Brain microvascular endothelial cell (primary cell): ENCODE measurements at regions not wholly inside any gene's neighbourhood (a gene's known extent, or its start where the extent isn't known, plus 50 kb on each side); places are given as distances from the start of the nearest gene placed in this dataset.
"Not testable (repeated sequence)": the region's sequence is repeated elsewhere in the genome, so short reads cannot be mapped to it uniquely, and the experiment has no call there.

ENCODE experiments used
- DNase-seq: peaks from one replicate; pipeline ENCODE4 v3.0.0-alpha.2; 2020
- H3K27ac ChIP-seq: fragments of 250-450 bp; sonication (Bioruptor Pico); 2 replicates; pipeline ENCODE4 v1.5.1; 2020; ENCODE audit warnings: mild to moderate bottlenecking, moderate library complexity
- H3K27me3 ChIP-seq: fragments of 250-450 bp; sonication (Bioruptor Pico); replicated peaks from 2 replicates; pipeline ENCODE4 v1.5.1; 2020; ENCODE audit warnings: mild to moderate bottlenecking
- H3K36me3 ChIP-seq: fragments of 250-450 bp; sonication (Bioruptor Pico); replicated peaks from 2 replicates; pipeline ENCODE4 v1.5.1; 2020; ENCODE audit warnings: mild to moderate bottlenecking
- H3K4me3 ChIP-seq: 2 replicates; pipeline ENCODE4 v1.5.1; 2011; ENCODE audit warnings: low read depth, mild to moderate bottlenecking, control low read depth, low read length, moderate library complexity
- in situ Hi-C: cut with HindIII; loops from 2 replicates; pipeline ENCODE4 v1.10.0; 2017; ENCODE audit warnings: low sequenced_read_pairs, low pct_ligation_motif_present
- TF ChIP-seq, protein P1 (sequence below): IDR thresholded peaks from 2 replicates; pipeline ENCODE4 v1.5.1; 2011; ENCODE audit warnings: low read depth, mild to moderate bottlenecking, moderate library complexity, low read length, control low read depth, inconsistent platforms; ENCODE audit errors: missing control alignments

DNA sequence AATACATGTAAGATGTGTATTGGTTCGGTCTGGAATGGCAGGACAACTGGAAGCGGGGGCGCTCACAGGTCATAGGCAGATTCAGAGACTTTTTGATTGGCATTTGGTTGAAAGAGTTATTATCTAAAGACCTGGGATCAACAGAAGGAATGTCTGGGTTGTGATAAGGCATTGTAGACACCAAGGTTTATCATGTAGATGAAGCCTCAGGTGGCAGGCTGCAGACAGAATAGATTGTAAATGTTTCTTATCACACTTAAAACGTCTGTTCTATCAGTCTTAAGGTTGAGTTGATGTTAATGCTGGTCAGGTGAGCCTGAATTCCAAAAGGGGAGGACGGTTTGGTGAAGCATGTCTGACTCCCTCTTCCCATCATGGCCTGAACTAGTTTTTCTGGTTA, 295.9 kb upstream of the PROK2 start:
- TF ChIP-seq, protein P1, sequence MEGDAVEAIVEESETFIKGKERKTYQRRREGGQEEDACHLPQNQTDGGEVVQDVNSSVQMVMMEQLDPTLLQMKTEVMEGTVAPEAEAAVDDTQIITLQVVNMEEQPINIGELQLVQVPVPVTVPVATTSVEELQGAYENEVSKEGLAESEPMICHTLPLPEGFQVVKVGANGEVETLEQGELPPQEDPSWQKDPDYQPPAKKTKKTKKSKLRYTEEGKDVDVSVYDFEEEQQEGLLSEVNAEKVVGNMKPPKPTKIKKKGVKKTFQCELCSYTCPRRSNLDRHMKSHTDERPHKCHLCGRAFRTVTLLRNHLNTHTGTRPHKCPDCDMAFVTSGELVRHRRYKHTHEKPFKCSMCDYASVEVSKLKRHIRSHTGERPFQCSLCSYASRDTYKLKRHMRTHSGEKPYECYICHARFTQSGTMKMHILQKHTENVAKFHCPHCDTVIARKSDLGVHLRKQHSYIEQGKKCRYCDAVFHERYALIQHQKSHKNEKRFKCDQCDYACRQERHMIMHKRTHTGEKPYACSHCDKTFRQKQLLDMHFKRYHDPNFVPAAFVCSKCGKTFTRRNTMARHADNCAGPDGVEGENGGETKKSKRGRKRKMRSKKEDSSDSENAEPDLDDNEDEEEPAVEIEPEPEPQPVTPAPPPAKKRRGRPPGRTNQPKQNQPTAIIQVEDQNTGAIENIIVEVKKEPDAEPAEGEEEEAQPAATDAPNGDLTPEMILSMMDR, result no peak
- in situ Hi-C loops, result no loop called here
- DNase-seq, result no peak
- no peaks in the 10 kb centered on the region for H3K36me3 ChIP-seq
- no peak overlapping the region for H3K27ac ChIP-seq
- no peak overlapping the region for H3K4me3 ChIP-seq
- no peaks in the 10 kb centered on the region for H3K27me3 ChIP-seq

DNA sequence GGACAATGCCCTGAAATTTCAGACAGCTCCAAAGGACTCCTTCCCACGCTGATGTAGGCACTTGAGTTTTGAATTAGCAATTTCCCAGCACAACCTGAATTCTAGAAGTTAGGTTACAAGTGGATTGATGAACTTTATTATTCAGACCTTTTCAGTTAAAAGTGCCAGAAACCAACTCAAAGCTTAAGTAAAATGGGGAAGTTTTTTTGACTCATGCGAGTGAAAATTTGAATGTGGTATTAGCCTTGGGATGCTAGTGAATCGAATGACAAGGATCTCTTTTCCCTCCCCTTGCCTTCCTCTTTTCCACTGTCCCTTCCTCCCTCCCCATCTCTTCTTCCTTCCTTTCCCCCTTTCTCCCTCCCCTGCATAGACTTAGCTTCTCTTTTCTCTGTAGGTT, 295.1 kb upstream of the PROK2 start:
- H3K36me3 ChIP-seq, result no peaks in the 10 kb centered on the region
- in situ Hi-C loops, result no loop called here
- DNase-seq, result no peak
- H3K27ac ChIP-seq, result no peak overlapping the region
- no peak overlapping the region for H3K4me3 ChIP-seq
- no peaks in the 10 kb centered on the region for H3K27me3 ChIP-seq
- TF ChIP-seq, protein P1, result no peak

DNA sequence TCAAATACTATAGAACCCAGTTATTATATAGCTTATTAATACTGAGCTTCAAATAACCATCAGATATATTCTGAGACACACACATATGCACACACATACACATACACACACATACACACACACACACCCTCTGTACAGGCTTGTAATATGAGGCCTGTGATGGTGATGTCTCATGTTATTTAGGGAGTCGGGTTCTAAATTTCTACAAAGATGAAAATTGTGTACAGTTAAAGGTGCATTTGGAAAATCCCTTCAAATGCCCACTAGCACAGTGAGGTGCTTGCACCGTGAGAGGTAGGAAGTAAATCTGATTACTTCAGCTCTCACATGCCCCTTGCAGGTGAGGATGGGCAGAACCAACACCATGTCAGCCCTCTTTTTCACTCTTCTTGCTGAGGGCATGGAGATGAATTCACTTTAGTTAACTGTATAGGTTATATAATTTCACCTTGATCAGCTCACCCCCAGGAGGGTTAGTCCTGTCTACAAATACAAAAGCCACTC, 294.5 kb upstream of the PROK2 start:
- TF ChIP-seq, protein P1, result no peak
- in situ Hi-C loops, result no loop called here
- no peak for DNase-seq
- Histone ChIP-seq H3K36me3 (no peaks in the 10 kb centered on the region), H3K27ac (no peak overlapping the region), H3K4me3 (no peak overlapping the region), H3K27me3 (no peaks in the 10 kb centered on the region)

DNA sequence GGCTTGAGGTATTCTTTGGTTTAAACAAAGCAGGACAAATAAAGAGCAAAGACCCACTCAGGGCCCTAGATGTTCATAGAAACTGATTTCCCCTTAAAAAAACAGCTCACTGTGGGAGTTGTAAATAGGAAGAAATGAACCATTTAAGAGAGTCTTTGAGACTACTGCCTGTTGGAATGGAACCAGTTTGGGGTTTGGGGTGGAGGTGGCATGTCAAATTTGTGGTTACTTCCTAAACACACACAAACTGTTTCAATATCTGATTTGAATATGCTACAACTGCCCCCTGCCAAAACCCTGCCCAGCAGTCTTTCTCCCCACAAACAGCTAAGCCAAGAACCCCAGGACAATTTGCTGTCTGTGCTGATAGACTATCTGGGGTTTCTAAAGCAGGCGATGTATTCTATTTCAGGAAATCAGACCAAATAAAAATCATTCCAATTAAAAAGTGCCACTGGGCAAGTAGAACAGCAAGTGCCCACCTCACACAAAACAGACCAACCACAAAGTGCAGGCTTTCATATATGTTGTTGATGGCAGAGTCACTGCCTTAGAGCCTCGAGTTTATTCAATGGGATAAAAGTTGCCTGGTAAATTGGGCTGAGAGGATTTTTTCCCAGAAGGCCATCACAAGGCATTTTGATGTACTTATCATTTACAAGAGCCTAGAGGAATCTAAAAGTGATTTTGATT, 293.9 kb upstream of the PROK2 start:
- TF ChIP-seq, protein P1, result no peak
- no peak for DNase-seq
- no peak overlapping the region for H3K4me3 ChIP-seq

DNA sequence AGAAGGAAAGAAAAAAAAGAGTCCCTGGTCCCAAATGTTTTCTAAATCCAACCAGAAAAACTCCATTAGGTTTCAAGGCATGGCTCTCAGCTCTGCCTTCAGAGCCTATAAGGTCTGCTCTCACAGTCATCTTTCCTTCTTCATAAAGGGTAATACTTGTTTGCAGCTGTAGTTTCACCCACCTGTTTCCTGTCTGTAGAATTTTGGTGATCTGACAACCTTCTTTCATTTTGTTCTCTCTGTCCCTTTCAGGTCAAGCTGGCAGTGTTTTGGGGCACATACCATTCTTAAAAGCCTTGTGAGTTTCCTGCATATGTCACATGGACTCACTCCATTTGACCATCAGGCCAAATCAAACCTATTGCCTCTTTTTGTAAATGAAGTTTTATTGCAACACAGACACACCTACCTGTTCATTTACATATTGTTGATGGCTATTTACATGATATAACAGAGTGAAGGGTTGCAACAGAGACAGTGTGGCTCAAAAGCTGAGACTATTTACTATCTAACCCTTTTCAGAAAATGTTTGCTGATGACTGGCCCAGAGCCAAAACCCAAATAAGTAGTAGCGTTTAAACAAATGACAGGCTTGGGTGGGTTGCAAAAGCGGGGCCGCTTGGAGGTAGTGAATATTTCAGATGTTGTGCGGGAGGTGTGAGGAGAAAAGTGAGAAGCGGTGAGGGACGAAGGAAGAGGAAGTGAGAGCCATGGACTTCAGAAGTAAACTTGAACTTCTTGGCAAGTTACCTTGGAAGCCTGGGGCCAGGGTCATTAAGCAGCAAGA, 292.7 kb upstream of the PROK2 start:
- TF ChIP-seq, protein P1, result no peak
- DNase-seq, result no peak
- no peaks in the 10 kb centered on the region for H3K27me3 ChIP-seq
- in situ Hi-C loops, result no loop called here
- no peak overlapping the region for H3K4me3 ChIP-seq
- no peak overlapping the region for H3K27ac ChIP-seq
- H3K36me3 ChIP-seq, result no peaks in the 10 kb centered on the region

More for the DNA sequence above, 293.9 kb upstream of the PROK2 start:
- Histone ChIP-seq H3K27me3 (no peaks in the 10 kb centered on the region), H3K27ac (no peak overlapping the region), H3K36me3 (no peaks in the 10 kb centered on the region)
- in situ Hi-C loops, result no loop called here

DNA sequence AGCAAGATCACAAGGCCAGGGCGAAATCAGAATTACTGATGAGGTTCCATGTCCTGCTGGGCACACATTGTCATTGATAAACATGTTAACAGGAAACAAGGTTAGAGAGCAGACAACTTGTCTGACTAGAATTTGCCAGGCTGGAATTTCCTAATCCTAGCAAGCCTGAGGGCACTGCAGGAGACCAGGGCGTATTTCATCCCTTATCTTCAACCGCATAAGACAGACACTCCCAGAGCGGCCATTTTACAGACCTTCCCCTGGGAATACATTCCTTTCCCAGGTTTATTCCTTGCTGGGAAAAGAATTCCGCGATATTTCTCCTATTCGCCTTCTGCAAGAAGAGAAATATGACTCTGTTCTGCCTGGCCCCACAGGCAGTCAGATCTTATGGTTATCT, 290.9 kb upstream of the PROK2 start:
- in situ Hi-C loops, H3K27me3 ChIP-seq, DNase-seq, H3K27ac ChIP-seq, H3K36me3 ChIP-seq, H3K4me3 ChIP-seq: not testable (repeated sequence)
